OCI-LY1 (cell line): ENCODE measurements at regions not wholly inside any gene's neighbourhood (a gene's known extent, or its start where the extent isn't known, plus 50 kb on each side); places are given as distances from the start of the nearest gene placed in this dataset.

Source experiments
- CTCF ChIP-seq: fragments of 200-600 bp; sonication (generic), shearing (Covaris generic); IDR thresholded peaks from 2 replicates; pipeline ENCODE4 v1.5.1; 2017; ENCODE audit warnings: mild to moderate bottlenecking, antibody characterized with exemption, low read length, moderate library complexity, mixed read lengths
- EZH2 ChIP-seq: fragments of 200-600 bp; sonication (generic), shearing (Covaris generic); IDR thresholded peaks from 2 replicates; pipeline ENCODE4 v1.8.0; 2017; ENCODE audit warnings: borderline replicate concordance, mixed run types, mild to moderate bottlenecking, antibody characterized with exemption, low read length, moderate library complexity, mixed read lengths

GRCh38 chr13:68616600-68617222 lies 1386.6 kb upstream of the PCDH9 start:
- no peak for TF ChIP-seq EZH2
- no peak for TF ChIP-seq CTCF
